T-helper 2 cell treated with Interferon-gamma antibody and Interleukin-4, amounts not matched to agents 100 ng/mL and 5 ng/mL, for 36 hours (primary cell): ENCODE measurements at regions not wholly inside any gene's neighbourhood (a gene's known extent, or its start where the extent isn't known, plus 50 kb on each side); places are given as distances from the start of the nearest gene placed in this dataset.

Experiments
- intact Hi-C: fragments of 100-400 bp; cut with micrococcal nuclease; formaldehyde crosslinking; loops from one replicate; pipeline ENCODE4 v1.15.1; 2023

DNA sequence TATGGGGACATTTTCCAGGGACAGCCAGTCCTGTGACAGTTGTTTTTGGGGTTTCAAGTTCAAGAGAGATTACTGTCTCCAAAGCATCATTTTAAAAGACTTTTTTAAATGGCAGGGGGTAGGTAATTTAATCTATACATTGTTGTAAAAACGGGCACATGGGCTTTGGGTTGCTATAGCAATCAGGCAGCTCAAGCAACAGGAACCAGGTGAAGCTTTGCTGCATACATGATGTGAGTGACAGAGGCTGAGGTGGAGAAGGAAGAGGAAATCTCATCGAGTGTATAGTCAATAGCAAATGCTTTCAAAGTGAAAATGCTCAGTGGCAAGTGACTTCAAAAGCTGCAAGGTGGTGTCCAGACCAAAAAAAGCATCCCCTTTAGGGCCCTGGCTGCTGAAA lies 277.4 kb upstream of the JAG1 start:
- intact Hi-C loops: no loop called here

DNA sequence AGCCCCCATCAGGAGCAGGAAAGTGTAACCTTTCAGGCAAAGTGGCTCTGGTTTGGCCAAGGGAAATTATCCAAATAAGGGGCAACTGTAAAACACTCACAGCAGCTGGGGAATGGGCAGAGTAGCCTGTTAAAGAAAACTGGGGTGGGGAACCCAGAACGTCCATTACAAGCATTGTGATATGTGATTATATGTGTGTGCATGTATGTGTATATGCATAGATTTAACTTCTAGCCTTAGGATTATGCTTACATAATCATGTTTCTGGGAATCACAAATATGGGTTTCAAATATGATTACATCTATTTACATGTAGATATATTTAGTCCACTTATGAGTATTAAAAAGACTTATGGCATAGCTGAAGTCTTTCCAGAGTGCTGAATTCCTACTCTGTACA lies 278.1 kb upstream of the JAG1 start:
- intact Hi-C loops: no loop called here

DNA sequence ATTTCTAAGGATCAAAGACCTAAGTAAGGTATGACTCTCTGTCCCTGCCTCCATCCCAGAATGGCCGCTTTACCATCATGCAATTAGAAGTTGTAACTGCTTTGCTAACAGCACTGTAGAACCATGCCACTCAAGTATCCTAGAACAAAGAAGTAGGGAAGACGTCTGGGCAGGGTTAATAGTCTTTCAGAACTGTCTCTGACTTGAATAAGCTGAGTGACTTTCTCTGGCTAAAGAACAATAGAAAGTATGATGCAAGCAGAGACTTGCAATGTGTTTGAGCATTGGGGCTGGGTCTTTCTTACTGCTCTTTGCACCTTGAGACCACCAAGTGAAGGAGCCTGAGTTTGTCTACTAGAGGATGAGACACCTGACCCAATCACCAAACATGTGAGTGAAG lies 279.6 kb upstream of the JAG1 start:
- intact Hi-C loops: no loop called here

DNA sequence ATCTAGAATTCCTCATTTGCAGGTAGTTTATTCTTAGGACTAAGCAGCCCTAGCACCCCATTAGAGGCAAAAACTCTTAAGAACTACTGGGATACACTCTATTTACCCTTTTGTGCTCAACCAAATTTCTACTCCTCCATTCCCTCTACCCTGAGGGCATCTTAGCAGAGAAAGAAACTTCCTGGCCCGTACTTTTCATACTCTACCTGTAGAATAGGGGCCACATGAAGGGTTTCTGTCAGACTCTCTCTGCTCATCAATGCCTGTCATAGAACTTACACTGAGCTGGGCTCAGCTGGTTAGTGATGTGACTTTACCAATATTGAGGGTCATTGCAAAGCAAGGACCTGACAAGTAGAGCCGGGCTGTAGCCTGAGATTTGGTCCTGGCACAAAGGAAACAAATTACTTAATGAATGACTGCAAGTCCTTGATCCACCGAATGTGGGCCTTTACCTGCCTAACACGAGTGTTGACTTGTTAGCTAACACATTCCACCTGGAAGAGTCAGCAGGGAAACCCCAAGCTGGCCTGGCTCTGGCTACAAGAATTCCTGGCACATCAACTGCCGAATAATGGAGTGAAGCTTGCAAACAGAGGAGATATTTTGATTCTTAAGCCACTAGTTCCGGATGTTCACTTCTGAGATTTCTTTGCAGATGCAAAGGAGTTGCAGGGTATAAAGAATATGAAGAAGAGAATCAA lies 280.5 kb upstream of the JAG1 start:
- intact Hi-C loops: no loop called here

DNA sequence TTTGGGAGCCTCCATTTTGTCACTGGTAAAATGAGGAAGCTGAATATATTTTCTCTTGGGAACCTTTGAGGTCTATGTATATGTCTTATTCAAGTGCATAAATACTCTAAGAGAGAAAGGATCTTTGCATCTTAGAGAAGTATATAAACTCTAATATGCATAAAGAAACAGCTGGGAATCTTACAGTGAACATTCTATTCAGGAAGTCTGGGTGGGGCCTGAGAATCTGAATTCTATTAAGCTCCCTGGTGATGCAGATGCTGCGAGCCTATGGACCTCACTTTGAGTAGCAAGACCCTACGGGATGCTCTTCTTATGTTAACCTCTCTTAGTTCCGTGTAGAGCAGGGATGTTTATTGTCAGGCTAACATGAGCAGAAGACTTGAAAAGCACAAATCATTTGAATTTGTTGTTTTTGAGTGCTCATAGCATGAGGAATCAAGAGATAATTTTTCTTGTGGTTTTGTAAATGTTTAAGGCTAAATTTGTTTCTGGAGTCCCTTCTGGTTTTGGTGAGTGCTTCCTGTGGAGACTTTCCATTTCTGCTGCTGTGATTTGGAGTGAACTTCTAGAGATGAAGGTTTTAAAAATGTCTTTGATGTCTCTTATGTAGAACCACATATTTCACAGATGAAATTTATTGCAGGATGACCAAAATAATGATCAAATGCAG lies 281.2 kb upstream of the JAG1 start:
- intact Hi-C loops: no loop called here

DNA sequence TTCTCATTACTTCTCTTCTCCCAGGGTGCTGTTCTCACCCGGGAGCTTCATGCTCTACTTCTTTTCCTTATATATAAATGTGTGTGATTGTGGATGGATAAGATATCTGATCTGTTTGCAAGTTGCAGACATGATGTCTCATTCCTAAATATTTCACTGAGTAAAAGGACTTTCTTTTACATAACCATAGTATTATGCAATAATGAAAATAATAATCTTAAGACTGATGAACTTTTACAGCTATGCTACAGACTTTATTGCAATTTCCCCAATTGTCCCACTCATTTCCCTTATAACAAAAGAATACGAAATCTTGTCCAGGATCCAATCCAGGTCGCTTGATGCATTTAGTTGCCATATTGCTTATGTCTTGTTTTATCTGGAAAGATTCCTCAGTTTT lies 284.5 kb upstream of the JAG1 start:
- intact Hi-C loops: no loop called here

DNA sequence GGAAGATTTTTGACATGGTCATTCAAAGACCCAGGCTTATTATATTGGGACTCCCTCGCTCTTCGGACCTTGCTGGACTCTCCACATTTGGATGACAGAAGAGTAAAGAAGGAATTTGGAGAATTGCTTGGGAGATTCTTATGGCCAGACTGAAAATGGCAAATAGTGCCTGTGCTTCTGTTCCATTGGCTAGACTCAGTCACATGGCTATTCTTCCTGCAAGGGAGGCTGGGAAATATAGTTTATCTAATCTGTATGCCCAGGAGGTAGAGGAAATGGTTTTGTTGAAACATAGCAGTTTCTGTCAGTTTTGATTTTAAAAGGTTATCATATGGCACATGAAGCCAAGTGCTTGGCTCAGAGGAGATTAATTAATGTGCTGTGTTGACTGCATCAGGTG lies 286.6 kb upstream of the JAG1 start:
- intact Hi-C loops: no loop called here

DNA sequence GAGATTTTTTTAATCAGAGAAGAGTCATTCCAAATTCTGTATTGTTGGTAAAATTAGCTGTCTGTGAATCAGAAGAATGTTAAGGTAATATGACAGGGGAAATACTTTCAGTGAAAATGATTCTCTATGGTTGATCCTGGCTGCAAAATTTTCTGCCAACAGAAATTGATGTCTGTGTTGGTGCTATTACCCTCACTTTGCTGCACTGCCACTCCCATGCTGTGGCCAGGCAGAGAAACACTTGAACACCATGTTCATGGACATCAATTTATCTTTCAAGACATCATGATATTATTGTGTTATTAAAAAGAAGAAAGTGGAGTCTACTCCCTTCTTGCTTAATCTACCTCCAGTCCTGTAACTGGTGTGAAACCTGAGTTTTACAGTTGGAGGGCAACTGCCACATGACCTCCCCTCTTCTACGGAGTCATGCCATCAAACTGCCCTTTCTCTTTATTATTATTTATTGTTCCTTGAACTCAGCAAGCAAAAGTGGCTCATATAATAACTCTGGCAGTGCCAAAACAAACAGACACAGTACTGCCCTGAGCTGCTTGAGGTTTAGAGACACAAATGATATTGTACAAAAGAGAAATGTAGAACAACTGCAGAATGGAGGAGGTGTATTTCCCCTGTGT lies 288.0 kb upstream of the JAG1 start:
- intact Hi-C loops: no loop called here

DNA sequence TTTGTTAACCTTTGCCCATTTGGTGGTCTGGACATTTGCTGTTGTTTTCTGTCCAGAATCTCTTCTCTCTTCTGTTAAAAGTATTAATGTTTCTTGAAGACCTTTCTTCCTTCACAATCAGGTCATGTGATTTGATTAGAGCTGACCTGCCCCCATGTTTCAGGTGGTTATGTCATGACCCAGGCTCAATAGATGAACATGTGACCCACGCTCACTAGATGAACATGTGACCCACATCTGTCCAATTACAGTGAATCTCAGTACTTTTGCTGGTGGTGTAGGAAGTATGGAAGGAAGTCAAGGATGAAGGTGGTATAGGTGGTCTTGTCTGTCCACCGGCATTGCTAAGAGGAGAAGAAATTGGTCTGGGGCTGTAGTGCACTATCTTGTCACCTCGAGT lies 289.1 kb upstream of the JAG1 start:
- intact Hi-C loops: no loop called here

DNA sequence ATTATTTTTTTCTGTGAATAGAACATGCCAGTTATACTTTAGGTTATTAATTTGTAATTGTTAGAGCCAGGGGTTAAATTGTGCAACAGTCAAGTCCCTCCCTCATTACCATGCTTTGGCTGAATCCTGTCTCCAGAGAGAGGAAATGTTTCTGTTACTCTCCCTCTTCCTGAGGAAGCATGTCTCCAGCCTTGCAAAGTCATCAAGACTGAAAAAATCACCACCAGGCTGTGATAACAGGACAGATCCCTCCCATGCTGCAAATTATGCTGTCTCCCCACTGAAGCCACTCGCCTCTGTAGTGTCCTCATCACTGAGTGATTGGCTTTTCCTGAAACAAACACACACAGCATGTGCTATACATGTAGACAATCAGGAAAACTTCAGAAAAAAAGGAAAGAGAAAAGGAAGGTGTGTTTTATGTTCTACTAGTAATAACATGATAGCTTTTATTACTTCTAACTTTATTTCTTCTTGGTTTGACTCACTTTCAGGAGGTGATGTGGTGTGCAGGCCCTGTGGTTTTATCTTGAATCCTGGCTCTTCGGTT lies 290.0 kb upstream of the JAG1 start:
- intact Hi-C loops: no loop called here

DNA sequence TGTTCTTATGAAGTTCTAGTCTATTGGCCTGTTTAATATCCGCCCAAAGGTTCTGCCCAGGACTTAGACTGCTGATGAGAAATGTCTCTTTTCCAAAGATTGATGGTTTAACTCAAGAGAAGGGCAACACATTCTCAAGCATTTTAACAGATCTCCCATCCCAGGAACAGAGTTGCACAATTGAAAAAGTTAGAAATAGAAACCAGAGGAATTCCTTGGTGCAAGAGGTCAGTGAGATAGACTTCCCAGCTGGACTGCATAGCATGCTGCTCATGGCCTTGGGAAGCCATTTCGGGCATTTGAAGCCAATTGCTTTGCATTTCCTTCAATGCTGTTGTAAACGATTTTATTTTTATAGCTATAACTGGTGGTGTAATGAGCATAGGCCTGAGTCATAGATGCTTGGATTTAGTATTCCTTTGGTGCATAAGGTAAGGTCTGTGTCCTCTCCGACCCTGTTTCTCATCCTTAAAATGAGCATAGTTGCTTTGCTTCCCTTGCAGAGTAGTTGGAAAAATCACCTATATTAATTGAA lies 292.2 kb upstream of the JAG1 start:
- intact Hi-C loops: no loop called here

DNA sequence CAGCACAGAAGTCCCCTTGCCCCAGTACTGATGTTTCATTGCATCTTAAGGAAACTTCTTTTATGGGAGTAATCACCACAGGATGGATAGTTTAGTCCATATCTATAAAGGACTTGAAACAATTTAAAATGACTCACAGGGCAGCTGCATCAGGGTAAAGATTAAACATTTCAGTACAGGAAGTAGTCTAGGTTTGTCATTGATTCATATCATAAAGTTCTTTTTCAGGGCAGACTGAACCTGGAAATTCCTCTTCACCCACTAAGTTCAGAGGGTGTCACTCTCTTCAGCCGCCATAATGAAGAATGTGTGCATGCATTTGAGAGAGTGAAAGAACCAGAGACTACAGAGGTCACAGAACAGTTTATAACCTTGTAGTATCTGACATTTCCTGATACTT lies 296.3 kb upstream of the JAG1 start:
- intact Hi-C loops: no loop called here

DNA sequence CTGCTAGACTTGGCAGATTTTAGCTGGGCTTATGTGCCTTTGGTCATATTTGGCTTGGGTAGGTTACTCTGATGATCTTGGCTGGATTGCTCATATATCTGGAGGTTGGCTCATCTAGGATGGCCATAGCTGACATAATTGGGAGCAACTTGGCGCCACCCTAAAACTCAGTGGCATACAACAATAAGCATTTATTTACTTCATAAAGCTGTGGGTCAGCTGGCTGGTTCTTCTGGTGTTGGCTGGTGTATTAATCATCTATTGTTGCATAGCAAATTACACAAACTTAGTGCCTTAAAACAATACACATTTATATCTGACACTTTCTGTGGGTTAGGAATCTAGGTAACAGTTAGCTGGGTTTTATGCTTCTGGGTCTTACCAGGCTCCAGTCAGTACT lies 297.3 kb upstream of the JAG1 start:
- intact Hi-C loops: no loop called here

DNA sequence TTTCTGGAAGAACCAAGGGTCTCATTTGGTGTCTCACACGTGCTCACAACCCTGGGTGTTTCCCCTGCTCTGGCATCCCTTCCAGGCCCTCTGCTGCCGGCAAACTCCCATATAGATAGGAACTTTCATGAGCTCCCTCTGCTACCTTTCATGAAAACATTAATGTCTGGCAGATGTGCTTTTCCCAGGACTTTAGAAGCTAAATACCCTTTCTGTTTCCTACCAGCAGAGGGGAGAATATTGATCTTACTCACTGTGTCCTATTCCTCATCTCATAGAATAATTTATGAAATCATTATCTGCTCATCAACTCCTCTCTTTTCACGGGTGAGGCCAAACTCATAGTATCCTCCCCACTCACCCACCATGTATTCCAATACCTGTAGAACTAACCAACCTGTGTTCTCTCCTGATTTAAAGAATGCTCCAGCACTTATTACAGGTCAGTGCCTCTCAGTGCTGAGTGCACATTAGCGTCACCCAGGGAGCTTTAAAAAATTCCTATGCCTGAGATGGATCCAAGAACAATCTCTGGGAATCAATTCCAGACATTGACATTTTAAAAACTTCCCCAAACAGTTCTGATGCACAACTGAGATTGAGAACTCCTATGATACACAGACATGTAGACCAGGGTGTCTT lies 298.5 kb upstream of the JAG1 start:
- intact Hi-C loops: no loop called here

DNA sequence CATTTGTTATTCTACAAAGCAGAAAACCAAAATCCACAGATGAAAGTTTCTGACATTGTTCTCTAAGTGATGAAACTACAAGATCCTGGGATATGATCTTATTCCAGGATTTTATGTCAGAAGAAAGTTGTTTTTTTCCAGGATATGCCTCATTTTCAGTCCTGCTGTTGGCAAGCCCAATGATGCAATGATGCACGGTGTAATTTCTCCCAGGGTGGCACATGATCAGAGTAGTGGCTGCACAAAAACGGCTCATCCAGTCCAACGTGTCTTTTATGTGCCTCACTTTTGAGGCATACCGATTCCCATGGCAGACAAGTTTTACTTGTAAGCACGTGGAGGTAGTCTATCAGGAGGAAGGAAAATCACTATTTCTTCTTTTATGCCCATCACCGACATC lies 302.3 kb upstream of the JAG1 start:
- intact Hi-C loops: no loop called here

DNA sequence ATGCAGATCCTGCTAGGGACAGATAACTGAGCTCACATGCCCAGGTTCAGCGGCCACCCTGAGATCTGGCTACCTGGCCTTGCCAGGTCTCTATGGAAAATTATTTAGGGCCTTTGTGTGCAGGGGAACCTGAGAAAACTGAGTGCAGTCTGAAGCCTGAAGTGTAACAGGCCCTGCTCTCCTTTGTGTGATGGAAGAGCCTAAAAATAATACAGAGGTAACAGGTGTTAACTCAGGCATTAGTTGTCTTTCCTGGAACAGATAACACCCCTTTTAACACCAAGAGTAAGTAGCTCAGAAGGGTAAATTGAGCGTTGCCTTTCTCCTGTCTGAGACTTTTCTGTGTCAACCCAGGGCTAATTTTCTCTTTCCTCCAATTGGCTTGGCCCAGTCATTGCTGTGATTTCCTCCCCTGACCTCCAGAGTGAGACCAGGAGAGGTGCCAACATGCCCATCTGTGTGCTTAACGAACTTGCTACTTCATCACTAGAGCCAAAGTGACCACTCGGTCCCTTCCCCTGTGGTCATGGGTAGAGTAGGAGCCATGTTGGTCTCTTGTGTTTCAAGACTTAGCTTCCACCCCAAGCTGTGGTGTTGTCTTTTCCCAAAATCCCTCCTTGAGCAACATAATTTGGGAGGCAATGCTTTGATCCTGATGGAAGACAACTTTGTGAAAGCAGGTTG lies 304.4 kb upstream of the JAG1 start:
- intact Hi-C loops: no loop called here

DNA sequence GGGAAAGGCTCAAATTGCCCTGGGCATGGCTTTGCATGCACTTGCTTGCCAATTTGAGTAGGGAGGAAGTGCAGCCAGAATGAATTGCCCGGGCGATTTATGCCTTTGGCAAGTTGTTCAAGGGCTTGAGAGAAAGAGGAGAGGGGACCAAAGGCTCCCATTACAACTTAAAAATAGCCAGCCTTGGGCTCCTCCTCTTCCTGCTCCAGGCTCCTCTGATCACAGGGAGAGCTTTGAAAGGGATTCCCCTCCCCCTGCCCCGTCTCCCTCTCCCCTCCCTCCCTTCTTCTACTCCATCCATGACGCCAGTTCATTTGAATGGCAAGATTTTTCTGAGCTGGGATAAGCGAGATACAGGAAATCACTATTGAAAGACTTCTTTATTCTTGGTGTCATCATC lies 304.9 kb upstream of the JAG1 start:
- intact Hi-C loops: no loop called here

DNA sequence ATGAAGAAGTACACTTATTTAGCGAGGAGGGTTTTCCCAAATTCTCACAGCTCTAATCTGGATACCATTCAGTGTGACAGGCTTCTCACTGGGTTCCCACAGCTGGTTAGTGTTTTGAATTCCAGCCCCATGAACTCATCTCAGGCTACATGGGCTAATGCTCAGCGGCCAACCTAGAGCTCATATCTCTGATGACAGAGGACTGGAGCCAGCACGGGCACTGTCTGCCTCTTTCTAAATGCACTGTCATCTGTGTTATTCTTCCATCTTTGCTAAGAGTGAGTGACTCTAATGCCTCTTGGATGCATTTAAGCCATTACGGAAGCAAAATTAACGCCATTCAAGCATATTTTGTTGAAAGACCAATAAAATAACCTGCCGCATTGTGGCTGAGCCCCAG lies 308.9 kb upstream of the JAG1 start:
- intact Hi-C loops: no loop called here

DNA sequence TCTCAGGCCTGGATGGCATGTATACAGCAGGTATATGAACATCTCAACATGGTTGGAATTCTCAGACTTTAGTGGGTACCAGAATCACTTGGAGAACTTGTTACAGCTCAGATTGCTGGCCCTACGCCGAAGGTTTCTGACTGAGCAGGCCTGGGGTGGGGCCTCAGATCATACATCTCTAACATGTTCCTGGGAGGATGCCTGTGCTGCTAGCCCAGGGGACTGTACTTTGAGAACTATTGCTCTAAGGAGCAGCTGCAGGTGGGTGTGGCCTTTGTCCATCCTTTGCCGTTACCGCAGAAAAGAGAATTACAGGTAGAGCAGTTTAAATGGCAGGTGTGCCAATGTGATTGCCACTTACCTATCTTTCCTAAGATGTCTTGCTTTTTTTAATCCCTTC lies 310.5 kb upstream of the JAG1 start:
- intact Hi-C loops: no loop called here

DNA sequence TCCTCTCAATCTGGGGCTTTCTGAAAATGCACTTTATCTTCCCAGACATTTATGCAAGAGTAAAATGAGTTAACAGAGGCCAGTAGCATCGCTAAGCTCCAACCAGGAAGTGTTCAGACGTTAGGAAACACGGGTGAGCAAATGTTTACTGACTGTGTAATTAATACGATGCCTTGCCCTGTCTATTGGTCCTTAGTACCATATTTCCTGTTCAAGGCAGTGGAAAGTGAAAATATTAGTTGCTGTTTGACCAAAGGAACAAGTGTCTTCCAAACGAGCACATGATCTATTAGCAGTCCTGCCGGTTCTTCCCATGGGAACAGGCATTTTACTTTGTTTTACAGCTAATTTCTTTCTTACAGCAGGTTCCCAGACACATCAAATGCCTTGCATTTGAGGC lies 311.1 kb upstream of the JAG1 start:
- intact Hi-C loops: no loop called here

DNA sequence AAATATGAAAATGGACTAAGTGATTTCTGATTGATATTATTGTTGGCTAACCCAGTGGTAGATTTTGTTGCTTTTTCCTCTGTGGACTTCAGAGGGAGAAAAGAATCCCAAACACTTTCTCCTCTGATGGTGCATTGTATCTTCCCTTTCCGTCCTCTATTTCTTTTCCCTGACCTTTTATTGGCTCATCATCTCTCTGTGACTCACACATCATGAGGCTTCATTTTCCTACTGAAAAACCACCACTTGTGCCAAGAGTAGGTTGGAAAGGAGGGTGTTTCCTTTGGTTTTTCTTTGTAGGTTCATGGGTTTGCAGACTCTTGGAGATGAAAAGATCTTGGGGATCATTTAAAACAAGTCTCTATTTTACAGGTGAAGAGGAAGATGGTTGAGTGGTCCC lies 311.7 kb upstream of the JAG1 start:
- intact Hi-C loops: no loop called here
